GM10248 (cell line): ENCODE measurements at regions not wholly inside any gene's neighbourhood (a gene's known extent, or its start where the extent isn't known, plus 50 kb on each side); places are given as distances from the start of the nearest gene placed in this dataset.

Experiments used
- CTCF ChIA-PET: fragments of 300-600 bp; sonication (Branson Sonifier 250); formaldehyde crosslinking; extraction: SDS; loops from one replicate; lab custom pipeline; 2021; ENCODE audit warnings: antibody characterized with exemption; lab: Yijun Ruan, JAX
- POLR2A ChIA-PET: fragments of 350-650 bp; sonication (Branson Sonifier 250); formaldehyde crosslinking; extraction: SDS; loops from one replicate; lab custom pipeline; 2020; ENCODE audit warnings: antibody characterized with exemption; lab: Yijun Ruan, JAX
- DNase-seq: peaks from one replicate; pipeline ENCODE4 v3.0.0; 2012; ENCODE audit errors: extremely low spot score
- CTCF ChIP-seq: IDR thresholded peaks from 2 replicates; pipeline ENCODE4 v1.5.1; 2012; ENCODE audit warnings: mild to moderate bottlenecking, low read depth; ENCODE audit errors: extremely low read depth, missing control alignments, control extremely low read depth

- no peak for TF ChIP-seq CTCF
- DNase-seq, result no peak
- ChIA-PET CTCF (interaction anchor here (1.0 kb wide), 1 partner anchor 10 kb away, joined by 6 read pairs; no protein-coding TSS in a partner anchor), POLR2A (no interaction called here)
Measured at GRCh38 chr21:24729568-24729967, 877.7 kb downstream of the MRPL39 start.

GRCh38 chr21:24727803-24728440, 879.4 kb downstream of the MRPL39 start:
- POLR2A ChIA-PET, result no interaction called here
- TF ChIP-seq CTCF, result no peak
- CTCF ChIA-PET, result interaction anchor here (1.2 kb wide), 1 partner anchor 17 kb away, joined by 5 read pairs; no protein-coding TSS in a partner anchor
- DNase-seq, result no peak

- no peak for TF ChIP-seq CTCF
- CTCF ChIA-PET, result no interaction called here
- DNase-seq, result no peak
- POLR2A ChIA-PET, result no interaction called here
Measured at GRCh38 chr21:24716281-24716918, 890.9 kb downstream of the MRPL39 start.

- ChIA-PET POLR2A (no interaction called here), CTCF (no interaction called here)
- DNase-seq, result no peak
- TF ChIP-seq CTCF, result no peak
Measured at GRCh38 chr21:24714646-24715200, 892.6 kb downstream of the MRPL39 start.

GRCh38 chr21:24705201-24705600, 902.1 kb downstream of the MRPL39 start:
- DNase-seq, result no peak
- ChIA-PET CTCF (interaction anchor here (0.8 to 2.1 kb wide), 4 partner anchors 12 to 19 kb away, joined by 3 to 9 read pairs (median 4); no protein-coding TSS in a partner anchor), POLR2A (no interaction called here)
- TF ChIP-seq CTCF, result no peak

GRCh38 chr21:24693779-24694178, 913.5 kb downstream of the MRPL39 start:
- POLR2A ChIA-PET, result no interaction called here
- CTCF ChIA-PET, result interaction anchor here (1.2 to 2.4 kb wide), 2 partner anchors 11 to 49 kb away, joined by 4 to 9 read pairs; no protein-coding TSS in a partner anchor
- TF ChIP-seq CTCF, result no peak
- no peak for DNase-seq
